ENCODE measurements at regions not wholly inside any gene's neighbourhood (a gene's known extent, or its start where the extent isn't known, plus 50 kb on each side); places are given as distances from the start of the nearest gene placed in this dataset.

DNA sequence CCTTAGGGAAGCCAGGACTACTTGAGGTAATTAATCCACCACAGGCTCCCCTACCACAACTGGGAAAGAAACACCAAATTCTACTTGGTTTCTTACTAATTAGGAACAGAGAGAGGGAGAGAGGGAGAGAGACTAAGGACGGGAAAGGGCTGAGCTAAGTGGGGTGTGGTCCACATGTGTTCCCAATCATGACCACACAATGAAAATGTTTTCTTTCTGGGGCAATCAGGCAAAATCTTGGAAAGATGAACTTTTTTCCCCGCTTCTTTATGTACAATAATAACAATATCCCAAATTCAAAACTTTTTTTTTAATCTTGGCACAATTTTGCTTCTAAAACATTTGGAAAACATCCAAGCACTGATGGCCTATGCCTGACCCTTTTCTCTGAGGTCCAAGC is 734.4 kb downstream of the MAFB start:
- FAIRE-seq: no peak

- FAIRE-seq: no peak
Measured at GRCh38 chr20:39946931-39947330, 742.1 kb downstream of the MAFB start.

GRCh38 chr20:39946053-39946810 is 742.8 kb downstream of the MAFB start:
- no peak for FAIRE-seq

GRCh38 chr20:39944861-39945260 is 744.2 kb downstream of the MAFB start:
- FAIRE-seq: no peak

GRCh38 chr20:39943336-39943735 is 745.7 kb downstream of the MAFB start:
- FAIRE-seq: no peak

DNA sequence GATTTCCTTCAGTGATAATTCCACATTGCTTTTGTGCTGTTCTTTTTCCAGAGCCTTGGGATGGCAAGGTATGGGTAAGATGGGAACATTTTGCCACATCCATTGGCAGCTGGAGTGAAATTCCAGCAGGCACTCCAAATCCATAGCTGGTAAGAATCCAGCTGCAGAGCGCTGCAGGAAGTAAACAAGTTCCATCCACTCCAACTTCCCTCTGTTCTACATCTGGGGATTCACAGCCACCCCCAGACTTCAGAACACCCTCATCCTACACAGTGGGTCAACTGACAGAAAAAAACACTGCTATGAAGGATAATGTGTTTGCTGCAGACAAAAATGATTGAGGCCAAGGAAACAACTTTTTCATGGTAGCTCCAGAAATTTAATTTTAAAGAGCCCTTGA is 747.8 kb downstream of the MAFB start:
- no peak for FAIRE-seq

DNA sequence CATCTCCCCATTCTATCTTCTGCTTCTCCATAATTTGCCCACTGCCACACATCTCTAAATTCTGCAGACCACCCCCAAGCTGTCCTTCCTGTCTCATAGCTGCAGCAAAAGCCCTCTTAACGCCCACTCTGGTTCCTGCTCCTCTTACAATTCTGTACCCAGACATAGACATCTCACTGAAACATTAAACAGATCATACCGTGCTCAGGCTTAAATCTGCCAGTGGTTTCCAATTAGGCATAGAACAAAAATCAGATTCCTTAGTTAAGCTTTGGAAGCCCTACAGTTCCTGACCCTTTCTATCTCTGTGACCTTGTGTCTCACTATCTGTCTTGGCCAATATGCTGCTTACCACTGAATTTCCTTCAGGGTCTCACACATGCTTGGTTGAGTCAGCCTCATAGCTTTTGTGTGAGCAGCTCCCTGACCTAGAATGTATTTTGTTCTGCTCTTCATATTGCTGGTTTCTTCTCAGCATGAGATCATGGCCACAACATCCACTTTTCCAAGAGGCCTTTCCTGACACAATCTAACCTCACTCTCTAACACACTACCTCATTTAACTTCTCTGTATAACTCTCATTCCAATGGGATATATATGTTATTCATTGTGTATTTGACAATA is 749.7 kb downstream of the MAFB start:
- FAIRE-seq: no peak

- no peak for FAIRE-seq
Measured at GRCh38 chr20:39936401-39936800, 752.6 kb downstream of the MAFB start.

DNA sequence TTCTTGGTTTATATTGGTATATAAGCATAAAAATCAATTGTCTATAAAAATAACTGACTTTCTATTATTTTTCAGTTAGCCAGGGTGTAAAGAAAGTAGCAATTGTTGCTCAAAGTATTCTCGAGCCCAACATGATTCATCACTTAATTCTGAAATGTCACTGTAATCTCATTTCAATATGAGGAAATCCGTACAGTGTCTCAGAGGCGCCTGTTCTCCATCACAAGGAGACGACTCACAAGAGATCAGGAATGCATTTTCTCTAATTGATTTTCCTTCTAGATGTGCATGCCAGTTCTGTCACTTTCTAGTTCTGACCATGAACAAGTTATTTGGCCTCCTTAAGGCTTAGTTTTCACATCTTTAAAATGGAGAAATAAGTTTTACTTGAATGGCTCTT is 753.1 kb downstream of the MAFB start:
- no peak for FAIRE-seq

- FAIRE-seq: no peak
Measured at GRCh38 chr20:39916236-39916765, 772.7 kb downstream of the MAFB start.

DNA sequence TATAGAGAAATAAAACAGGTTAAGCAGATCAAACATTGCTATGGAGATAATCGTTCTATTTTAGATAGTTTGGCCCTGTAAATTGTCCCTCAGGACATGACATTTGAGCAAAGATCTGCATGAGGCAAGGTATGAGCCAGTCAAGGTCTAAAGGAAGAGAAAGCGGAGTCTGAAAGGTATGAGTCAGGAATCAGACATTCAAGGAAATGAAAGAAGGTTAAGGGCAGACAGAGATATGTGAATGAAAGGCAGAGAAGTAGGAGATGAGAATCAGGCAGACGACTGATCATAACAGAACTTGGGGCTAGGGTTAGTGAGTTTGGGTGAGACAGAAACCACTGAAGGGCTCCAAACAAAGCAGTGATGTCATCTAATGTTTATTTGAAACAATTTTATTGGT is 775.8 kb downstream of the MAFB start:
- no peak for FAIRE-seq

DNA sequence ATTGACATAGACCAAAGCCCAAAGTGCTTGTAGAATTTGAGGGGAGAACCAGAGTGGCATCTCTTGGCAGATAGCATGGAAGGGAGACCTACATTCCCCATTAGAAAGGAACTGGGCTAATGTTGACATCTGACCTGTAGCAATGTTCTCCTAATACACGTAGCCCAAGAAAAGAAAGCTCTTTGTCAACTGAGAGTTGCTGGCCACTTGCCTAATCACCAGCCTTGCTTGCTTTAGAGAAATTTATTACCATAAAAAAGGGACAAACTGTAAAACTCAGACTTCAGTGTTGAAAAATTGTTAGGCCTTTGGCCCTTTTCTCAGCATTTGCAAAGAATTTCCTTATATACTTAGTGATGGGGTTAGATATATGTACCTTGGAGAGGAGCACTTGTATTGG is 777.5 kb downstream of the MAFB start:
- no peak for FAIRE-seq

DNA sequence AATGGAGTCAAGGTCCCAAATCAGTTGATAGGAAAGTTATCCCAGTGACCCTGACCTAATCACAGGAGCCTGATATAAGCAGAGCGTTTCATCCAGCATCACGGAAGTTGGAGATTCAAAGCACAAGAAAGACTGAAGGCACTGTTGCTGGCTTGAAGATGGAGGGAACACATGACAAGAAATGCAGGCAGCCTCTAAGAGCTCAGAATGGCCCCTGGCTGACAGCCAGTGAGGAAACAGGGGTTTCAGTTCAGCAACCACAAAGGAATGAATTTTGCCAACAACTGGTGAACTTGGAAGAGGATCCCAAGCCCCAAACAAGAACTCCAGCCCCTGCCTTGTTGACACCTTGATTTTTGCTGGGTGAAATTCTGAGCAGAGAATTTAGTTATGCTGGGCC is 778.5 kb downstream of the MAFB start:
- FAIRE-seq: no peak

GRCh38 chr20:39909447-39909846 is 779.6 kb downstream of the MAFB start:
- FAIRE-seq: no peak

DNA sequence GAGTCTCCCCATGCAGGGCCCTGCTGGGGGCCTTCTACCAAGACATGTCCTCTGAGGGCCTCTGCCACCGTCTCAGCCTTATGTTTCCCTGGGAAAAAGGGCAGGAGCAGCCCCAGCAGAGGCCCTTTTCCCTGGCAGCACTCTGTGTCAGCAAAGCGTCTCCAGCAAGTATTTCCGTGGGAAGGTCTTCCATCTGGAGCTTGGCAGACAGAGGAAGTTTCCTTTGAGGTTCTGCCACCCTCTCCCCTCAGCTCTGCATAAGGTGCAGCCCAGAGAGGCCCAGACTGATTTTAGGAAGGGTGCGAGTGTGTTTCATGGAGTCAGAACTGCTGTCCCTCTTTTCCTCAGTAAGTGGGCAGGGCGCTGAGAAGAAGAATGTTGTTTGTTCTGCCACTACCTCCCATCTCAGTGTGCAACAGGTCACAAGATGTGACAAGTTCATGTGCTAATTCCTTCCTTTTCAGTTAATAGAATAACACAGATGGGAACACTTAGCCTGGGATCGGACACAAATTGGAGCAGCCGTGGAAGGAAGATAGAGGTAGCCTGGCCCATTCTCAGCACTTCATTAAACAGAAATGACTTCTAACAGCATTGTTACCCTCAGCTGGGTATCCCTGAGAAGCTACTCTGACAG is 784.4 kb downstream of the MAFB start:
- FAIRE-seq: no peak

DNA sequence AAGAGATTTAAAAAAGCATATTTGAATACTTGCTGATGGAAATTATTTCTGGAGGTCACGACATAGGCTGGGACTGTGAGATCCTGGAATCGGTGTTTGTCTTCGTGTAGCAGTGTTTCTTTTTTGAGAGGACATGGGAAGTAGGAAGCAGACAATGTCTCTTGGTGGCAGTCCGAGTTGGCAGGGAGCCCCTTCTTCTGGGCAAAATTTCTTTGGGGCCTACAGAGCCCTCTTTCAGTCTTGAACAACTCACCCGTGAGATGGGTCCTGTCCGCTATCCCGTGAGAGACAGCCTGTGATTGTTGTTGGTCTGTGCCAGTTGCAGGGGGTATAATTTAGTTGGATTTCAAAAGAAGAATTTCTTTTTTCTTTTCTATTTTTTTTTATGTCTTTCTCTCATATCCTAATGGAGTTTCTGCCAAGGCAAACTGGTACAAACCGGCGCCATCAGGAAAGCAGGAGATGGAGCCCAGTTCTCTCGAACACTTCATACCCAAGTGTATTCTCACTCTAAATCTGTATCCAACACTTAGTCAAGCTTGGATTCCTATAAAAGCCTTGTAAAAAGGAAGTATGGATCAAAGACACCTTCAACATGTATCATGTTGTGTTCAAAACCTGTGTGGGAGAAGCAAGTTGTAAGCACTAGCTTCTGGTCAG is 785.1 kb downstream of the MAFB start:
- no peak for FAIRE-seq

GRCh38 chr20:39899881-39900280 is 789.2 kb downstream of the MAFB start:
- no peak for FAIRE-seq

- no peak for FAIRE-seq
Measured at GRCh38 chr20:39898467-39898852, 790.6 kb downstream of the MAFB start.

- no peak for FAIRE-seq
Measured at GRCh38 chr20:39897781-39898466, 791.1 kb downstream of the MAFB start.

DNA sequence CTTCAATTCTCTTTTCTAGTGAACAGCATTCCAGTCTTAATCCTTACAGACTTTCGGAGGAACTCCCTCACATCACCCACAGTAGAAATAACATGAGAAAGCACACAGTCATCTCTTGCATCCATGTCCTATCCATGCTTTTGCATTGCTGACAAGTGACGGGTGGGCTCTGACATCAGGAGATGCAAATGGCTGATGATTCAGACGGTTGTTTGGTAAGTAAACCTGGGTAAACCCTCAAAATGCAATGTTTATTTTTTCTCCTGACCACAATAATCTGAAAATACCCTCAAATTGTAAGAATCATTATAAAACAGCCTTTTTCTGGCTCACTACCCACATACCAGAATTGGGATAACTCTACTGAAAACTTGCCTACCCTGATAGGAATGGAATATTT is 792.0 kb downstream of the MAFB start:
- no peak for FAIRE-seq

- no peak for FAIRE-seq
Measured at GRCh38 chr20:39894067-39894466, 795.0 kb downstream of the MAFB start.

- no peak for FAIRE-seq
Measured at GRCh38 chr20:39893003-39893685, 795.9 kb downstream of the MAFB start.
